Ovary (tissue), 3 donors: ENCODE measurements at regions not wholly inside any gene's neighbourhood (a gene's known extent, or its start where the extent isn't known, plus 50 kb on each side); places are given as distances from the start of the nearest gene placed in this dataset.
"Not testable (repeated sequence)": the region's sequence is repeated elsewhere in the genome, so short reads cannot be mapped to it uniquely, and the experiment has no call there.

Experiments
- EP300 ChIP-seq: sonication (generic); formaldehyde crosslinking; IDR thresholded peaks from one replicate; pipeline ENCODE4 v1.6.1; 2017; ENCODE audit warnings: antibody characterized with exemption
- POLR2A ChIP-seq: fragments of 450-650 bp; IDR thresholded peaks from one replicate; pipeline ENCODE4 v1.6.1; 2017; ENCODE audit warnings: antibody characterized with exemption, mild to moderate bottlenecking, moderate library complexity
- TF ChIP-seq, protein P1 (sequence below), 3 donors: fragments of 450-650 bp in 2 of 3; fragments of 200-600 bp in 1 of 3; IDR thresholded peaks; one replicate each; pipeline versions ENCODE4 v1.5.1 to v1.8.0; 2016 to 2022; ENCODE audit warnings: antibody characterized with exemption in 3 of 3, mild to moderate bottlenecking in 1 of 3
- donor health status: DM: no; HTN: no; CAD: no.

- TF ChIP-seq, protein P1, sequence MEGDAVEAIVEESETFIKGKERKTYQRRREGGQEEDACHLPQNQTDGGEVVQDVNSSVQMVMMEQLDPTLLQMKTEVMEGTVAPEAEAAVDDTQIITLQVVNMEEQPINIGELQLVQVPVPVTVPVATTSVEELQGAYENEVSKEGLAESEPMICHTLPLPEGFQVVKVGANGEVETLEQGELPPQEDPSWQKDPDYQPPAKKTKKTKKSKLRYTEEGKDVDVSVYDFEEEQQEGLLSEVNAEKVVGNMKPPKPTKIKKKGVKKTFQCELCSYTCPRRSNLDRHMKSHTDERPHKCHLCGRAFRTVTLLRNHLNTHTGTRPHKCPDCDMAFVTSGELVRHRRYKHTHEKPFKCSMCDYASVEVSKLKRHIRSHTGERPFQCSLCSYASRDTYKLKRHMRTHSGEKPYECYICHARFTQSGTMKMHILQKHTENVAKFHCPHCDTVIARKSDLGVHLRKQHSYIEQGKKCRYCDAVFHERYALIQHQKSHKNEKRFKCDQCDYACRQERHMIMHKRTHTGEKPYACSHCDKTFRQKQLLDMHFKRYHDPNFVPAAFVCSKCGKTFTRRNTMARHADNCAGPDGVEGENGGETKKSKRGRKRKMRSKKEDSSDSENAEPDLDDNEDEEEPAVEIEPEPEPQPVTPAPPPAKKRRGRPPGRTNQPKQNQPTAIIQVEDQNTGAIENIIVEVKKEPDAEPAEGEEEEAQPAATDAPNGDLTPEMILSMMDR (IDR thresholded peaks at IDR 0.05) = not testable (repeated sequence)
- not testable (repeated sequence) for TF ChIP-seq EP300, POLR2A
These were observed 116.8 kb downstream of the NPIPB11 start for GRCh38 chr16:29289516-29290239.
